SK-N-SH (cell line): ENCODE measurements at regions not wholly inside any gene's neighbourhood (a gene's known extent, or its start where the extent isn't known, plus 50 kb on each side); places are given as distances from the start of the nearest gene placed in this dataset.

Experiments
- EZH2phosphoT487 ChIP-seq: fragments of 200-600 bp; sonication (generic); IDR thresholded peaks from 2 replicates; pipeline ENCODE4 v1.6.1; 2017; ENCODE audit warnings: low read depth, mixed run types, mild to moderate bottlenecking, antibody characterized with exemption, moderate library complexity, borderline replicate concordance
- TF ChIP-seq, protein P1 (sequence below): fragments of 200-600 bp; sonication (generic); IDR thresholded peaks from 2 replicates; pipeline ENCODE4 v1.6.1; 2017; ENCODE audit warnings: antibody characterized with exemption, mild to moderate bottlenecking, moderate library complexity

DNA sequence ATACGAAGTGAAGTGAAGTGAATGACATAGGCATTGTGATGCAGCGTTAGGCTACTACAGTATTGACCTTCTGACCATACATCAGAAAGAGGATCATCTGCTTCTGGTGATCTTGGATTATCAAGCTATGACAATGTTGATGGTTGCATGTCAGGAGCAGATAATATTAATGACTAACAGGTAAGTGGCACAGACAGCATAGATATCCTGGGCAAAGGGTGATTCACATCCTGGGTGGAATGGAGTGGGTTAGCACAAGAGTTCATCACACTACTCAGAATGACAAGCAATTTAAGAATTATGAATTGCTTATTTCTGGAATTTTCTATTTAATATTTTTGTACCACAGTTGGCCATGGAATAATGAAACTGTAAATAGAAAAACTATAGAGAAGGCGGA lies 397.9 kb upstream of the ATP2B1 start:
- TF ChIP-seq, protein P1, sequence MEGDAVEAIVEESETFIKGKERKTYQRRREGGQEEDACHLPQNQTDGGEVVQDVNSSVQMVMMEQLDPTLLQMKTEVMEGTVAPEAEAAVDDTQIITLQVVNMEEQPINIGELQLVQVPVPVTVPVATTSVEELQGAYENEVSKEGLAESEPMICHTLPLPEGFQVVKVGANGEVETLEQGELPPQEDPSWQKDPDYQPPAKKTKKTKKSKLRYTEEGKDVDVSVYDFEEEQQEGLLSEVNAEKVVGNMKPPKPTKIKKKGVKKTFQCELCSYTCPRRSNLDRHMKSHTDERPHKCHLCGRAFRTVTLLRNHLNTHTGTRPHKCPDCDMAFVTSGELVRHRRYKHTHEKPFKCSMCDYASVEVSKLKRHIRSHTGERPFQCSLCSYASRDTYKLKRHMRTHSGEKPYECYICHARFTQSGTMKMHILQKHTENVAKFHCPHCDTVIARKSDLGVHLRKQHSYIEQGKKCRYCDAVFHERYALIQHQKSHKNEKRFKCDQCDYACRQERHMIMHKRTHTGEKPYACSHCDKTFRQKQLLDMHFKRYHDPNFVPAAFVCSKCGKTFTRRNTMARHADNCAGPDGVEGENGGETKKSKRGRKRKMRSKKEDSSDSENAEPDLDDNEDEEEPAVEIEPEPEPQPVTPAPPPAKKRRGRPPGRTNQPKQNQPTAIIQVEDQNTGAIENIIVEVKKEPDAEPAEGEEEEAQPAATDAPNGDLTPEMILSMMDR: no peak
- TF ChIP-seq EZH2phosphoT487: no peak
